ENCODE measurements at regions not wholly inside any gene's neighbourhood (a gene's known extent, or its start where the extent isn't known, plus 50 kb on each side); places are given as distances from the start of the nearest gene placed in this dataset.

GRCh38 chr4:121519236-121519838 is 138.5 kb upstream of the QRFPR start:
- Histone ChIP-seq H3K9me3 (ENCODE audit: low read depth) (no peaks in the 10 kb centered on the region), H3K4me1 (ENCODE audit: low read depth) (no peaks in the 10 kb centered on the region), H3K4me3 (no peak overlapping the region), H3K36me3 (no peaks in the 10 kb centered on the region), H3K27me3 (no peaks in the 10 kb centered on the region), H3K27ac (no peak overlapping the region)
- TF ChIP-seq, protein P1, sequence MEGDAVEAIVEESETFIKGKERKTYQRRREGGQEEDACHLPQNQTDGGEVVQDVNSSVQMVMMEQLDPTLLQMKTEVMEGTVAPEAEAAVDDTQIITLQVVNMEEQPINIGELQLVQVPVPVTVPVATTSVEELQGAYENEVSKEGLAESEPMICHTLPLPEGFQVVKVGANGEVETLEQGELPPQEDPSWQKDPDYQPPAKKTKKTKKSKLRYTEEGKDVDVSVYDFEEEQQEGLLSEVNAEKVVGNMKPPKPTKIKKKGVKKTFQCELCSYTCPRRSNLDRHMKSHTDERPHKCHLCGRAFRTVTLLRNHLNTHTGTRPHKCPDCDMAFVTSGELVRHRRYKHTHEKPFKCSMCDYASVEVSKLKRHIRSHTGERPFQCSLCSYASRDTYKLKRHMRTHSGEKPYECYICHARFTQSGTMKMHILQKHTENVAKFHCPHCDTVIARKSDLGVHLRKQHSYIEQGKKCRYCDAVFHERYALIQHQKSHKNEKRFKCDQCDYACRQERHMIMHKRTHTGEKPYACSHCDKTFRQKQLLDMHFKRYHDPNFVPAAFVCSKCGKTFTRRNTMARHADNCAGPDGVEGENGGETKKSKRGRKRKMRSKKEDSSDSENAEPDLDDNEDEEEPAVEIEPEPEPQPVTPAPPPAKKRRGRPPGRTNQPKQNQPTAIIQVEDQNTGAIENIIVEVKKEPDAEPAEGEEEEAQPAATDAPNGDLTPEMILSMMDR (IDR thresholded peaks at IDR 0.05; ENCODE audit: low read depth, low read length): no peak
- no peak for DNase-seq (ENCODE audit: low read depth in 1 of 2, low spot score in 1 of 2)

GRCh38 chr4:121517241-121517640 is 136.4 kb upstream of the QRFPR start:
- Histone ChIP-seq H3K4me3 (no peak overlapping the region), H3K9me3 (ENCODE audit: low read depth) (no peaks in the 10 kb centered on the region), H3K27ac (no peak overlapping the region), H3K36me3 (no peaks in the 10 kb centered on the region), H3K27me3 (no peaks in the 10 kb centered on the region), H3K4me1 (ENCODE audit: low read depth) (no peaks in the 10 kb centered on the region)
- DNase-seq (ENCODE audit: low read depth in 1 of 2, low spot score in 1 of 2): no peak
- TF ChIP-seq, protein P1 (IDR thresholded peaks at IDR 0.05; ENCODE audit: low read depth, low read length): no peak

GRCh38 chr4:121514443-121514842 is 133.6 kb upstream of the QRFPR start:
- no peaks in the 10 kb centered on the region for H3K36me3 ChIP-seq
- H3K27ac ChIP-seq: no peak overlapping the region
- H3K4me3 ChIP-seq: no peak overlapping the region
- no peak for DNase-seq (ENCODE audit: low read depth in 1 of 2, low spot score in 1 of 2)
- H3K4me1 ChIP-seq (ENCODE audit: low read depth): no peaks in the 10 kb centered on the region
- TF ChIP-seq, protein P1 (IDR thresholded peaks at IDR 0.05; ENCODE audit: low read depth, low read length): no peak
- no peaks in the 10 kb centered on the region for H3K27me3 ChIP-seq
- no peaks in the 10 kb centered on the region for H3K9me3 ChIP-seq (ENCODE audit: low read depth)

DNA sequence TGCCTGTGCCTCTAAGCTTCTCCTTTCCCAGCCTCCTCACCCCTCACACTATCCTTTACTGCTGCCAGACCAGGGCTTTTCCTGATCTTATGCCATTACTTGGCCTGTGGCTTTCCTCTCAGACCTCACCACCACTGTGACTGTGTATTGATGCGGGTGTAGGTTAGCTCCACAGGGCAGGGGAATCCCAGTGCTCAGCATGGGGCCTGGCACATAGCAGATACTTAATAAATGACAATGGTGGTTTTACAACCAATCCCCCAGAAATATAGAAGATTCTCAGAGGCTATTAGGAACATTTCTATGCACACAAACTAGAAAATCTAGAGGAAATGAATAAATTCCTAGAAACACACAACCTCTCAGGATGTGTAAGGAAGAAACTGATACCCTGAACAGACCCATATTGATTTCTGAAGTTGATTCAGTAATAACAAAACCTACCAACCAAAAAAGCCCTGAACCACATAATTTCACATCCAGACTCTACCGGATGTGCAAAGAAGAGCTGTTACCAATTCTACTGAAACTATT is 129.6 kb upstream of the QRFPR start:
- no peak for DNase-seq (ENCODE audit: low read depth in 1 of 2, low spot score in 1 of 2)
- TF ChIP-seq, protein P1 (IDR thresholded peaks at IDR 0.05; ENCODE audit: low read depth, low read length): no peak
- H3K36me3 ChIP-seq: no peaks in the 10 kb centered on the region
- no peak overlapping the region for H3K27ac ChIP-seq
- H3K4me3 ChIP-seq: no peak overlapping the region
- no peaks in the 10 kb centered on the region for H3K27me3 ChIP-seq
- H3K4me1 ChIP-seq (ENCODE audit: low read depth): no peaks in the 10 kb centered on the region
- H3K9me3 ChIP-seq (ENCODE audit: low read depth): no peaks in the 10 kb centered on the region

DNA sequence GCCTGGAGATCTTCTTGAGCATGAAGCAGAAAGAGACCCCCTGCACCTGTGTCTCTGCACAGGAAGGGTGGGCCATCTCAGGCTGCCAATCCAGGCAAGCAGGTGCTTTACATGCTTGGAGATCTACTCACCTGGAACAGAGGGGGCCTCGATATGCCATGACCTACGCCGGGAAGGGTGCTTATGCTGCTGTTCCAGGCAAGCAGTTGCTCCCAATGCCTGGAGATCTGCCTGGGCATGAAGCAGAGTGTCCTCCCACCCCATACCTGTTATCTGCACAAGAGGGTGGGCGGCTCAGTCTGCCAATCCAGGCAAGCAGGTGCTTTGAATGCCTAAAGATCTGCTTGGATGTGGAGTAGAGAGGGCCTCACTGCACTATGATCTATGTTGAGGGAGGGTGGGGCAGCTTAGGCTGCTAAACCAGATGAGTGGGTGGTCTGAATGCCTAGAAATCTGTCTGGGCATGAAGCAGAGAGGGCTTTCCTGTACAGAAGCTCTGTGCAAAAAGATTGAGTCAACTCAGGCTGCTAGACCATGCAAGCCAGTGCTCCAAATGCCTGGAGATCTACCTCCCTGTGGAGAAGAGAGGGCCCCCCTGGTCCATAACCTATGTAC is 104.5 kb upstream of the QRFPR start:
- no peak overlapping the region for H3K27ac ChIP-seq
- H3K4me1 ChIP-seq (ENCODE audit: low read depth): no peaks in the 10 kb centered on the region
- no peaks in the 10 kb centered on the region for H3K9me3 ChIP-seq (ENCODE audit: low read depth)
- H3K36me3 ChIP-seq: no peaks in the 10 kb centered on the region
- no peaks in the 10 kb centered on the region for H3K27me3 ChIP-seq
- TF ChIP-seq, protein P1 (IDR thresholded peaks at IDR 0.05; ENCODE audit: low read depth, low read length): no peak
- H3K4me3 ChIP-seq: no peak overlapping the region
- no peak for DNase-seq (ENCODE audit: low read depth in 1 of 2, low spot score in 1 of 2)

All from cardiac muscle cell (in vitro differentiated cells and primary cell).